GM21515 (cell line): ENCODE measurements at regions not wholly inside any gene's neighbourhood (a gene's known extent, or its start where the extent isn't known, plus 50 kb on each side); places are given as distances from the start of the nearest gene placed in this dataset.

ENCODE experiments used
- ATAC-seq: cut with Tn5 transposase; IDR thresholded peaks from one replicate; pipeline ENCODE4 v1.9.1; 2021; ENCODE audit not compliant: unreplicated experiment

- no peak for ATAC-seq
Observed at GRCh38 chr20:6499566-6499965, 267.9 kb upstream of the BMP2 start.

- ATAC-seq: no peak
Observed at GRCh38 chr20:6496874-6497273, 270.6 kb upstream of the BMP2 start.

- ATAC-seq: no peak
Observed at GRCh38 chr20:6495907-6496306, 271.6 kb upstream of the BMP2 start.

- no peak for ATAC-seq
Observed at GRCh38 chr20:6492271-6493055, 275.0 kb upstream of the BMP2 start.

GRCh38 chr20:6490849-6491248 is 276.6 kb upstream of the BMP2 start:
- no peak for ATAC-seq

GRCh38 chr20:6489361-6490171 is 277.9 kb upstream of the BMP2 start:
- ATAC-seq: no peak

- no peak for ATAC-seq
Observed at GRCh38 chr20:6485351-6485750, 282.1 kb upstream of the BMP2 start.

- ATAC-seq: no peak
Observed at GRCh38 chr20:6483727-6484126, 283.8 kb upstream of the BMP2 start.

- no peak for ATAC-seq
Observed at GRCh38 chr20:6482486-6482885, 285.0 kb upstream of the BMP2 start.

GRCh38 chr20:6480328-6481200 is 286.9 kb upstream of the BMP2 start:
- ATAC-seq: no peak

- ATAC-seq: no peak
Observed at GRCh38 chr20:6473197-6473596, 294.3 kb upstream of the BMP2 start.

GRCh38 chr20:6471871-6472270 is 295.6 kb upstream of the BMP2 start:
- ATAC-seq: no peak

- no peak for ATAC-seq
Observed at GRCh38 chr20:6471110-6471647, 296.3 kb upstream of the BMP2 start.

GRCh38 chr20:6469695-6470094 is 297.8 kb upstream of the BMP2 start:
- no peak for ATAC-seq

GRCh38 chr20:6468423-6469116 is 298.9 kb upstream of the BMP2 start:
- no peak for ATAC-seq

GRCh38 chr20:6467562-6467961 is 299.9 kb upstream of the BMP2 start:
- no peak for ATAC-seq

GRCh38 chr20:6466075-6466810 is 301.2 kb upstream of the BMP2 start:
- ATAC-seq: no peak

- no peak for ATAC-seq
Observed at GRCh38 chr20:6450841-6451240, 316.6 kb upstream of the BMP2 start.

GRCh38 chr20:6440443-6440799 is 317.6 kb upstream of the FERMT1 start:
- no peak for ATAC-seq
